Heart left ventricle (tissue), 16 donors: ENCODE measurements at regions not wholly inside any gene's neighbourhood (a gene's known extent, or its start where the extent isn't known, plus 50 kb on each side); places are given as distances from the start of the nearest gene placed in this dataset.

Source experiments
- ATAC-seq, 4 donors: fragments of 200-7000 bp; cut with Tn5 transposase; one replicate each; pipeline ENCODE4 v1.9.1; 2020 to 2022; ENCODE audit warnings: moderate library complexity in 4 of 4, mild to moderate bottlenecking in 3 of 4, moderate number of reproducible peaks in 1 of 4
- DNase-seq, 5 donors: peaks; one replicate each; pipeline ENCODE4 v3.0.0-alpha.2; 2020
- H3K27ac ChIP-seq, 12 donors: fragments of 200-600 bp; sonication (generic) in 4 of 12; one replicate each; pipeline versions ENCODE4 v1.5.0 to v1.8.0; 2016 to 2022; ENCODE audit warnings: mild to moderate bottlenecking in 2 of 12
- H3K27me3 ChIP-seq, 9 donors: fragments of 200-600 bp; sonication (generic) in 2 of 9; one replicate each; pipeline versions ENCODE4 v1.5.1 to v1.8.0; 2016 to 2022; ENCODE audit warnings: mild to moderate bottlenecking in 3 of 9
- H3K36me3 ChIP-seq, 9 donors: fragments of 200-600 bp; sonication (generic) in 2 of 9; one replicate each; pipeline versions ENCODE4 v1.5.0 to v1.8.0; 2018 to 2022; ENCODE audit warnings: mild to moderate bottlenecking in 2 of 9
- H3K4me1 ChIP-seq, 12 donors: fragments of 200-600 bp; sonication (generic) in 4 of 12; one replicate each; pipeline versions ENCODE4 v1.5.0 to v1.8.0; 2016 to 2022; ENCODE audit warnings: mild to moderate bottlenecking in 3 of 12
- H3K4me3 ChIP-seq, 12 donors: fragments of 200-600 bp; sonication (generic) in 4 of 12; one replicate each; pipeline versions ENCODE4 v1.5.0 to v1.8.0; 2017 to 2022; ENCODE audit warnings: mild to moderate bottlenecking in 9 of 12, moderate library complexity in 4 of 12
- H3K9me3 ChIP-seq, 12 donors: fragments of 200-600 bp; sonication (generic) in 4 of 12; one replicate each; pipeline versions ENCODE4 v1.5.0 to v1.8.0; 2016 to 2022; ENCODE audit warnings: mild to moderate bottlenecking in 1 of 12
- CTCF ChIP-seq, 12 donors: fragments of 200-600 bp; sonication (generic) in 4 of 12; IDR thresholded peaks; one replicate each; pipeline versions ENCODE4 v1.5.0 to v1.8.0; 2018 to 2022; ENCODE audit warnings: antibody characterized with exemption in 12 of 12, mild to moderate bottlenecking in 5 of 12
- POLR2A ChIP-seq, 2 donors: fragments of 450-650 bp; IDR thresholded peaks; one replicate each; pipeline ENCODE4 v1.6.1; 2017; ENCODE audit warnings: antibody characterized with exemption in 2 of 2, mild to moderate bottlenecking in 2 of 2, moderate library complexity in 2 of 2
- WGBS, 4 donors: extraction: QIAGEN DNeasy Blood & Tissue Kit in 2 of 4; methylation state at CpG; one replicate each; pipeline versions ENCODE4 v1.1.5 to v1.1.7; 2013 to 2018; 5-methylcytosine and 5-hydroxymethylcytosine counted together
- intact Hi-C, 10 donors: fragments of 100-400 bp; cut with DNase I; formaldehyde crosslinking; loops; one replicate each; pipeline versions ENCODE4 v1.11.1 to v1.14.2; 2022
- donor health status: ischemic (EF 13 %, LVEDD 7.1; RV severe dilation, severe dysfunction).
- donor health status: healthy with polysubstance abuse.
- donor health status: DM: no; HTN: yes; CAD: no.
- donor health status: DM: no; HTN: no; CAD: no.
- donor health status: ischemic (EF 25% LVEDD 6.9; RV normal size, moderate dysfunction).
- donor health status: ischemic (EF 25% LVEDD 5.7; RV mildly dilated, moderate dysfunction).
- donor health status: healthy.
- donor health status: DM: yes; HTN: yes; CAD: no.
- donor health status: ischemic (EF 35%, LVEDD 5.7; RV mildly dilated, moderate dysfunction).
- donor health status: nonischemic (EF 11% LVEDD 7.7; RV severe dilation, severe dysfunction).
- donor health status: DM: yes; HTN: yes; CAD: no.
- donor health status: PGD.
- donor health status: ischemic (EF 29% LVEDD 5.4; RV normal size, mild dysfunction).
- donor health status: nonischemic (EF 23%, LVEDD 6.1; RV moderate dilation, normal function).

- Histone ChIP-seq H3K4me3 (no peak overlapping the region), H3K36me3 (no peaks in the 10 kb centered on the region), H3K27me3 (no peaks in the 10 kb centered on the region), H3K27ac (no peak overlapping the region), H3K9me3 (no peaks in the 10 kb centered on the region), H3K4me1 (peaks cover 0 to 27% (median 6%) of the 10 kb centered on the region in 12 donors)
- intact Hi-C loops, result no loop called here
- DNase-seq, result no peak
- TF ChIP-seq CTCF (IDR thresholded peaks at IDR 0.05) (no peak), POLR2A (IDR thresholded peaks at IDR 0.05) (no peak)
- WGBS, 4 donors, result 46 to 62% (median 55%) methylated on average over 1 of the region's 1 CpG
- ATAC-seq, result no peak
Measured at GRCh38 chr13:39910041-39910440, 254.6 kb downstream of the COG6 start.

GRCh38 chr13:39910833-39911232, 255.4 kb downstream of the COG6 start:
- Histone ChIP-seq H3K27ac (no peak overlapping the region), H3K9me3 (no peaks in the 10 kb centered on the region), H3K4me1 (peaks cover 0 to 27% (median 6%) of the 10 kb centered on the region in 12 donors), H3K4me3 (no peak overlapping the region), H3K36me3 (no peaks in the 10 kb centered on the region), H3K27me3 (no peaks in the 10 kb centered on the region)
- ATAC-seq (peak in 3 of 4 donors; percentile 48 to 74 (median 59)), DNase-seq (peak in 1 of 5 donors; percentile 32)
- no peak for TF ChIP-seq POLR2A (IDR thresholded peaks at IDR 0.05)
- no peak for TF ChIP-seq CTCF (IDR thresholded peaks at IDR 0.05)
- intact Hi-C loops, result no loop called here

- Histone ChIP-seq H3K4me1 (peaks cover 0 to 27% (median 6%) of the 10 kb centered on the region in 12 donors), H3K4me3 (no peak overlapping the region), H3K27ac (peak overlapping the region in 3 of 12 donors; percentile 25 to 47 (median 45)), H3K27me3 (no peaks in the 10 kb centered on the region), H3K9me3 (no peaks in the 10 kb centered on the region), H3K36me3 (no peaks in the 10 kb centered on the region)
- no peak for ATAC-seq
- WGBS, 4 donors, result 94 to 97% (median 96%) methylated on average over 4 of the region's 4 CpGs
- TF ChIP-seq POLR2A (IDR thresholded peaks at IDR 0.05) (no peak), CTCF (IDR thresholded peaks at IDR 0.05) (no peak)
- intact Hi-C loops, result no loop called here
- no peak for DNase-seq
Measured at GRCh38 chr13:39913339-39913738, 257.9 kb downstream of the COG6 start.

- Histone ChIP-seq H3K4me1 (peaks cover 0 to 27% (median 6%) of the 10 kb centered on the region in 12 donors), H3K36me3 (no peaks in the 10 kb centered on the region), H3K9me3 (no peaks in the 10 kb centered on the region), H3K27me3 (no peaks in the 10 kb centered on the region), H3K4me3 (no peak overlapping the region), H3K27ac (peak overlapping the region in 6 of 12 donors; percentile 17 to 68 (median 44))
- intact Hi-C loops, result no loop called here
- 42 to 60% (median 51%) methylated on average over 2 of the region's 2 CpGs for WGBS, 4 donors
- ATAC-seq, result peak; percentile 84 to 94 (median 88)
- TF ChIP-seq CTCF (IDR thresholded peaks at IDR 0.05) (no peak), POLR2A (IDR thresholded peaks at IDR 0.05) (no peak)
- DNase-seq, result peak in 1 of 5 donors; percentile 33
Measured at GRCh38 chr13:39913928-39914327, 258.5 kb downstream of the COG6 start.
